ENCODE measurements at regions not wholly inside any gene's neighbourhood (a gene's known extent, or its start where the extent isn't known, plus 50 kb on each side); places are given as distances from the start of the nearest gene placed in this dataset.

DNA sequence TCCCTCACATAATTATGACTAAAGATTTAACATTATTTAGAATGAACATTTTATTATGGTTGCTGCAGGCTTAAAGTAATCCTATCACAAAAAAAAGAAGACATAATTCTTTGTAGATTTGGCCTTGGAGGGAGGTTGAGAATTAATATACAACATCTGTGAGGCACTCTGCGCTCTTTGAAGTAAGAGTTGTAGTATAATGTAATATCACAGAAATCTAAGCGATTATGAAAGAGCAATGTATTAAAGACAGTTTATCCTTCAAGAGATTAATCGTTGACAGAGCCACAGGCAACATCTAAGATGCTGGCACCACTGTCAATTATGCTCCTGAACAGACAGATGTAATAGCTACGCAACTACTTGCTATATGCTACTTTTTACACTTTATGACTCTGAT is 946.8 kb downstream of the GRIK2 start:
- no peak for DNase-seq (ENCODE audit: low read depth in 1 of 2, low spot score in 2 of 2)
- Histone ChIP-seq H2BK15ac (ENCODE audit: low read length) (no peak overlapping the region), H3K4me1 (replicated peaks in 1 of 4; ENCODE audit: control insufficient read depth in 3 of 4, insufficient read depth in 4 of 4, low read length in 3 of 4) (no peaks in the 10 kb centered on the region), H2AFZ (ENCODE audit: low read length) (no peak overlapping the region), H3K14ac (ENCODE audit: insufficient read length) (no peak overlapping the region), H4K5ac (ENCODE audit: insufficient read length, low read depth, low read length) (no peak overlapping the region), H2AK5ac (ENCODE audit: low read depth, low read length) (no peak overlapping the region), H4K8ac (ENCODE audit: extremely low read depth, insufficient read depth, low read length) (no peak overlapping the region), H3K4me3 (ENCODE audit: extremely low read depth in 1 of 4, insufficient read depth in 2 of 4, low read depth in 3 of 4, low read length in 4 of 4) (no peak overlapping the region), H4K20me1 (replicated peaks in 1 of 2; ENCODE audit: control insufficient read depth in 1 of 2, insufficient read depth in 2 of 2, low read length in 2 of 2) (no peaks in the 10 kb centered on the region), H2BK120ac (replicated peaks; ENCODE audit: low read depth, low read length) (no peak overlapping the region), H2BK12ac (ENCODE audit: low read depth, low read length) (no peak overlapping the region), H4K91ac (replicated peaks; ENCODE audit: insufficient read length, low read length) (no peak overlapping the region), H3K79me1 (ENCODE audit: low read depth, low read length) (no peaks in the 10 kb centered on the region), H3K4ac (replicated peaks; ENCODE audit: insufficient read length, low read depth, low read length) (no peak overlapping the region), H3K79me2 (ENCODE audit: control insufficient read depth in 1 of 2, insufficient read depth in 2 of 2, low read length in 2 of 2) (no peaks in the 10 kb centered on the region), H3K9me3 (ENCODE audit: insufficient read depth in 2 of 2, low read depth in 1 of 2, low read length in 1 of 2) (no peaks in the 10 kb centered on the region), H3K18ac (ENCODE audit: extremely low read depth, low read length) (no peak overlapping the region), H3K36me3 (ENCODE audit: control insufficient read depth in 2 of 4, insufficient read depth in 4 of 4, low read length in 3 of 4) (no peaks in the 10 kb centered on the region), H3K9ac (replicated peaks in 1 of 4; ENCODE audit: extremely low read depth in 1 of 4, low read depth in 3 of 4, low read length in 3 of 4) (no peak overlapping the region), H3K23ac (ENCODE audit: insufficient read length) (no peak overlapping the region), H2BK20ac (ENCODE audit: low read length) (no peak overlapping the region), H3K27me3 (replicated peaks in 1 of 4; ENCODE audit: control insufficient read depth in 3 of 4, extremely low read depth in 1 of 4, insufficient read depth in 3 of 4, low read length in 3 of 4) (no peaks in the 10 kb centered on the region), H3K4me2 (ENCODE audit: insufficient read depth in 1 of 2, low read depth in 2 of 2, low read length in 2 of 2) (no peak overlapping the region), H3K23me2 (ENCODE audit: low read depth, low read length) (no peaks in the 10 kb centered on the region), H2BK5ac (ENCODE audit: low read depth, low read length) (no peak overlapping the region), H3K27ac (ENCODE audit: low read depth, low read length) (no peak overlapping the region), H3K56ac (replicated peaks; ENCODE audit: insufficient read length, low read depth, low read length) (no peak overlapping the region)
- TF ChIP-seq RNF2 (IDR thresholded peaks at IDR 0.05; ENCODE audit: borderline replicate concordance, low read depth, low read length, missing control alignments, poor library complexity, severe bottlenecking) (no peak), SP1 (IDR thresholded peaks at IDR 0.05; ENCODE audit: low read depth, low read length) (no peak), EP300 (IDR thresholded peaks at IDR 0.05; ENCODE audit: borderline replicate concordance in 1 of 2, low read depth in 2 of 2, low read length in 2 of 2) (no peak), CHD2 (IDR thresholded peaks at IDR 0.05; ENCODE audit: low read length) (no peak)
- 83% methylated on average over 4 of the region's 4 CpGs; no CpG with 5 or more reads in 1 of the 2 experiments for WGBS, 2 experiments (ENCODE audit: extremely low coverage in 1 of 2, insufficient coverage in 1 of 2, insufficient read length in 1 of 2, insufficient replicate concordance in 2 of 2, low coverage in 1 of 2, low lambda C conversion rate in 2 of 2, missing lambda C conversion rate in 1 of 2)
- CTCF ChIA-PET (ENCODE audit: partially characterized antibody): no interaction called here
- FAIRE-seq: no peak
- POLR2A ChIA-PET (ENCODE audit: partially characterized antibody): no interaction called here

Measured in H1 (cell line).